ENCODE measurements at regions not wholly inside any gene's neighbourhood (a gene's known extent, or its start where the extent isn't known, plus 50 kb on each side); places are given as distances from the start of the nearest gene placed in this dataset.

DNA sequence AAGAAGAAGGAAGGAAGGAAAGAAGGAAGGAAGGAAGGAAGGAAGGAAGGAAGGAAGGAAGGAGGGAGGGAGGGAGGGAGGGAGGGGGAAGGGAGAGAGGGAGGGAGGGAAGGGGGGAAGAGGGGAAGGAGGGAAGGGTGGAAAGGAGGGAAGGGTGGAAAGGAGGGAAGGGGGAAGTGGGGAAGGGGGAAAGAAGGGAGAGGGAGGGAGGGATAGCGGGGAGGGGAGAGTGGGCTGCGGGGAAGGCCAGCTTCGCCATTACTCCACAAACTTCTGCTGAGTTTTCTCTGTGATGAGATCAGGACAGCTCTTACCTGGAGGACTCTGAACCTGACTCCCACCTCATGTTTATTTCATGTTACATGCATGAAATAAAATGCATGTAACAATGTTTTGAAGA is 601.5 kb upstream of the FSHR start:
- Histone ChIP-seq H3K4me1 (ENCODE audit: insufficient read depth) (peaks cover 8% of the 10 kb centered on the region; the same call in 1 of the 2 replicates), H3F3A (replicated peaks; ENCODE audit: low read depth) (no peaks in the 10 kb centered on the region), H3K27ac (ENCODE audit: low read depth) (no peak overlapping the region), H3K4me2 (no peak overlapping the region), H3K79me2 (replicated peaks; ENCODE audit: insufficient read depth) (no peaks in the 10 kb centered on the region), H4K20me1 (replicated peaks; ENCODE audit: insufficient read depth) (no peaks in the 10 kb centered on the region), H3K27me3 (ENCODE audit: insufficient read depth) (no peaks in the 10 kb centered on the region), H3K4me3 (no peak overlapping the region), H2AFZ (no peak overlapping the region), H3K9me2 (ENCODE audit: insufficient read depth) (no peaks in the 10 kb centered on the region), H3K36me3 (ENCODE audit: insufficient read depth) (no peaks in the 10 kb centered on the region)
- Mint-ChIP-seq H3K9me3 (no peaks in the 10 kb centered on the region), H3K27me3 (ENCODE audit: insufficient read depth, low read depth, poor library complexity) (no peaks in the 10 kb centered on the region), H3K4me3 (no peak overlapping the region), H3K4me1 (no peaks in the 10 kb centered on the region; the same call in 2 of the 3 replicates), H3K36me3 (ENCODE audit: low read depth) (no peaks in the 10 kb centered on the region), H3K27ac (no peak overlapping the region)
- ATAC-seq (no peak), DNase-seq (ENCODE audit: low spot score) (no peak)
- no peak for TF ChIP-seq JUNB (IDR thresholded peaks at IDR 0.05; ENCODE audit: unreplicated experiment)
- no peak for TF ChIP-seq EZH2 (IDR thresholded peaks at IDR 0.05; ENCODE audit: low read depth, unreplicated experiment)
- TF ChIP-seq, protein P1, sequence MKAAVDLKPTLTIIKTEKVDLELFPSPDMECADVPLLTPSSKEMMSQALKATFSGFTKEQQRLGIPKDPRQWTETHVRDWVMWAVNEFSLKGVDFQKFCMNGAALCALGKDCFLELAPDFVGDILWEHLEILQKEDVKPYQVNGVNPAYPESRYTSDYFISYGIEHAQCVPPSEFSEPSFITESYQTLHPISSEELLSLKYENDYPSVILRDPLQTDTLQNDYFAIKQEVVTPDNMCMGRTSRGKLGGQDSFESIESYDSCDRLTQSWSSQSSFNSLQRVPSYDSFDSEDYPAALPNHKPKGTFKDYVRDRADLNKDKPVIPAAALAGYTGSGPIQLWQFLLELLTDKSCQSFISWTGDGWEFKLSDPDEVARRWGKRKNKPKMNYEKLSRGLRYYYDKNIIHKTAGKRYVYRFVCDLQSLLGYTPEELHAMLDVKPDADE (IDR thresholded peaks at IDR 0.05), result no peak
- TF ChIP-seq NANOG (IDR thresholded peaks at IDR 0.05; ENCODE audit: borderline replicate concordance), result no peak
- TF ChIP-seq POLR2AphosphoS5 (IDR thresholded peaks at IDR 0.05; ENCODE audit: low read depth), result no peak
- TF ChIP-seq, protein P2, sequence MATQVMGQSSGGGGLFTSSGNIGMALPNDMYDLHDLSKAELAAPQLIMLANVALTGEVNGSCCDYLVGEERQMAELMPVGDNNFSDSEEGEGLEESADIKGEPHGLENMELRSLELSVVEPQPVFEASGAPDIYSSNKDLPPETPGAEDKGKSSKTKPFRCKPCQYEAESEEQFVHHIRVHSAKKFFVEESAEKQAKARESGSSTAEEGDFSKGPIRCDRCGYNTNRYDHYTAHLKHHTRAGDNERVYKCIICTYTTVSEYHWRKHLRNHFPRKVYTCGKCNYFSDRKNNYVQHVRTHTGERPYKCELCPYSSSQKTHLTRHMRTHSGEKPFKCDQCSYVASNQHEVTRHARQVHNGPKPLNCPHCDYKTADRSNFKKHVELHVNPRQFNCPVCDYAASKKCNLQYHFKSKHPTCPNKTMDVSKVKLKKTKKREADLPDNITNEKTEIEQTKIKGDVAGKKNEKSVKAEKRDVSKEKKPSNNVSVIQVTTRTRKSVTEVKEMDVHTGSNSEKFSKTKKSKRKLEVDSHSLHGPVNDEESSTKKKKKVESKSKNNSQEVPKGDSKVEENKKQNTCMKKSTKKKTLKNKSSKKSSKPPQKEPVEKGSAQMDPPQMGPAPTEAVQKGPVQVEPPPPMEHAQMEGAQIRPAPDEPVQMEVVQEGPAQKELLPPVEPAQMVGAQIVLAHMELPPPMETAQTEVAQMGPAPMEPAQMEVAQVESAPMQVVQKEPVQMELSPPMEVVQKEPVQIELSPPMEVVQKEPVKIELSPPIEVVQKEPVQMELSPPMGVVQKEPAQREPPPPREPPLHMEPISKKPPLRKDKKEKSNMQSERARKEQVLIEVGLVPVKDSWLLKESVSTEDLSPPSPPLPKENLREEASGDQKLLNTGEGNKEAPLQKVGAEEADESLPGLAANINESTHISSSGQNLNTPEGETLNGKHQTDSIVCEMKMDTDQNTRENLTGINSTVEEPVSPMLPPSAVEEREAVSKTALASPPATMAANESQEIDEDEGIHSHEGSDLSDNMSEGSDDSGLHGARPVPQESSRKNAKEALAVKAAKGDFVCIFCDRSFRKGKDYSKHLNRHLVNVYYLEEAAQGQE (IDR thresholded peaks at IDR 0.05; ENCODE audit: unreplicated experiment), result no peak
- TF ChIP-seq ZNF331 (CRISPR knock-in tag; IDR thresholded peaks at IDR 0.05; ENCODE audit: low read depth), result no peak
- TF ChIP-seq, protein P3, sequence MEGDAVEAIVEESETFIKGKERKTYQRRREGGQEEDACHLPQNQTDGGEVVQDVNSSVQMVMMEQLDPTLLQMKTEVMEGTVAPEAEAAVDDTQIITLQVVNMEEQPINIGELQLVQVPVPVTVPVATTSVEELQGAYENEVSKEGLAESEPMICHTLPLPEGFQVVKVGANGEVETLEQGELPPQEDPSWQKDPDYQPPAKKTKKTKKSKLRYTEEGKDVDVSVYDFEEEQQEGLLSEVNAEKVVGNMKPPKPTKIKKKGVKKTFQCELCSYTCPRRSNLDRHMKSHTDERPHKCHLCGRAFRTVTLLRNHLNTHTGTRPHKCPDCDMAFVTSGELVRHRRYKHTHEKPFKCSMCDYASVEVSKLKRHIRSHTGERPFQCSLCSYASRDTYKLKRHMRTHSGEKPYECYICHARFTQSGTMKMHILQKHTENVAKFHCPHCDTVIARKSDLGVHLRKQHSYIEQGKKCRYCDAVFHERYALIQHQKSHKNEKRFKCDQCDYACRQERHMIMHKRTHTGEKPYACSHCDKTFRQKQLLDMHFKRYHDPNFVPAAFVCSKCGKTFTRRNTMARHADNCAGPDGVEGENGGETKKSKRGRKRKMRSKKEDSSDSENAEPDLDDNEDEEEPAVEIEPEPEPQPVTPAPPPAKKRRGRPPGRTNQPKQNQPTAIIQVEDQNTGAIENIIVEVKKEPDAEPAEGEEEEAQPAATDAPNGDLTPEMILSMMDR (conservative IDR thresholded peaks at IDR 0.05; ENCODE audit: low read depth in 2 of 2), result no peak
- TF ChIP-seq EZH2phosphoT487 (IDR thresholded peaks at IDR 0.05; ENCODE audit: unreplicated experiment), result no peak
- TF ChIP-seq, protein P4, sequence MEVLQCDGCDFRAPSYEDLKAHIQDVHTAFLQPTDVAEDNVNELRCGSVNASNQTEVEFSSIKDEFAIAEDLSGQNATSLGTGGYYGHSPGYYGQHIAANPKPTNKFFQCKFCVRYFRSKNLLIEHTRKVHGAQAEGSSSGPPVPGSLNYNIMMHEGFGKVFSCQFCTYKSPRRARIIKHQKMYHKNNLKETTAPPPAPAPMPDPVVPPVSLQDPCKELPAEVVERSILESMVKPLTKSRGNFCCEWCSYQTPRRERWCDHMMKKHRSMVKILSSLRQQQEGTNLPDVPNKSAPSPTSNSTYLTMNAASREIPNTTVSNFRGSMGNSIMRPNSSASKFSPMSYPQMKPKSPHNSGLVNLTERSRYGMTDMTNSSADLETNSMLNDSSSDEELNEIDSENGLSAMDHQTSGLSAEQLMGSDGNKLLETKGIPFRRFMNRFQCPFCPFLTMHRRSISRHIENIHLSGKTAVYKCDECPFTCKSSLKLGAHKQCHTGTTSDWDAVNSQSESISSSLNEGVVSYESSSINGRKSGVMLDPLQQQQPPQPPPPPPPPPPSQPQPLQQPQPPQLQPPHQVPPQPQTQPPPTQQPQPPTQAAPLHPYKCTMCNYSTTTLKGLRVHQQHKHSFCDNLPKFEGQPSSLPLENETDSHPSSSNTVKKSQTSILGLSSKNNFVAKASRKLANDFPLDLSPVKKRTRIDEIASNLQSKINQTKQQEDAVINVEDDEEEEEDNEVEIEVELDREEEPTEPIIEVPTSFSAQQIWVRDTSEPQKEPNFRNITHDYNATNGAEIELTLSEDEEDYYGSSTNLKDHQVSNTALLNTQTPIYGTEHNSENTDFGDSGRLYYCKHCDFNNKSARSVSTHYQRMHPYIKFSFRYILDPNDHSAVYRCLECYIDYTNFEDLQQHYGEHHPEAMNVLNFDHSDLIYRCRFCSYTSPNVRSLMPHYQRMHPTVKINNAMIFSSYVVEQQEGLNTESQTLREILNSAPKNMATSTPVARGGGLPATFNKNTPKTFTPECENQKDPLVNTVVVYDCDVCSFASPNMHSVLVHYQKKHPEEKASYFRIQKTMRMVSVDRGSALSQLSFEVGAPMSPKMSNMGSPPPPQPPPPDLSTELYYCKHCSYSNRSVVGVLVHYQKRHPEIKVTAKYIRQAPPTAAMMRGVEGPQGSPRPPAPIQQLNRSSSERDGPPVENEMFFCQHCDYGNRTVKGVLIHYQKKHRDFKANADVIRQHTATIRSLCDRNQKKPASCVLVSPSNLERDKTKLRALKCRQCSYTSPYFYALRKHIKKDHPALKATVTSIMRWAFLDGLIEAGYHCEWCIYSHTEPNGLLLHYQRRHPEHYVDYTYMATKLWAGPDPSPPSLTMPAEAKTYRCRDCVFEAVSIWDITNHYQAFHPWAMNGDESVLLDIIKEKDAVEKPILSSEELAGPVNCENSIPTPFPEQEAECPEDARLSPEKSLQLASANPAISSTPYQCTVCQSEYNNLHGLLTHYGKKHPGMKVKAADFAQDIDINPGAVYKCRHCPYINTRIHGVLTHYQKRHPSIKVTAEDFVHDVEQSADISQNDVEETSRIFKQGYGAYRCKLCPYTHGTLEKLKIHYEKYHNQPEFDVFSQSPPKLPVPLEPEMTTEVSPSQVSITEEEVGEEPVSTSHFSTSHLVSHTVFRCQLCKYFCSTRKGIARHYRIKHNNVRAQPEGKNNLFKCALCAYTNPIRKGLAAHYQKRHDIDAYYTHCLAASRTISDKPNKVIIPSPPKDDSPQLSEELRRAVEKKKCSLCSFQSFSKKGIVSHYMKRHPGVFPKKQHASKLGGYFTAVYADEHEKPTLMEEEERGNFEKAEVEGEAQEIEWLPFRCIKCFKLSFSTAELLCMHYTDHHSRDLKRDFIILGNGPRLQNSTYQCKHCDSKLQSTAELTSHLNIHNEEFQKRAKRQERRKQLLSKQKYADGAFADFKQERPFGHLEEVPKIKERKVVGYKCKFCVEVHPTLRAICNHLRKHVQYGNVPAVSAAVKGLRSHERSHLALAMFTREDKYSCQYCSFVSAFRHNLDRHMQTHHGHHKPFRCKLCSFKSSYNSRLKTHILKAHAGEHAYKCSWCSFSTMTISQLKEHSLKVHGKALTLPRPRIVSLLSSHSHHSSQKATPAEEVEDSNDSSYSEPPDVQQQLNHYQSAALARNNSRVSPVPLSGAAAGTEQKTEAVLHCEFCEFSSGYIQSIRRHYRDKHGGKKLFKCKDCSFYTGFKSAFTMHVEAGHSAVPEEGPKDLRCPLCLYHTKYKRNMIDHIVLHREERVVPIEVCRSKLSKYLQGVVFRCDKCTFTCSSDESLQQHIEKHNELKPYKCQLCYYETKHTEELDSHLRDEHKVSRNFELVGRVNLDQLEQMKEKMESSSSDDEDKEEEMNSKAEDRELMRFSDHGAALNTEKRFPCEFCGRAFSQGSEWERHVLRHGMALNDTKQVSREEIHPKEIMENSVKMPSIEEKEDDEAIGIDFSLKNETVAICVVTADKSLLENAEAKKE (CRISPR knock-in tag; IDR thresholded peaks at IDR 0.05), result no peak
- no peak for TF ChIP-seq CREB1 (CRISPR knock-in tag; IDR thresholded peaks at IDR 0.05; ENCODE audit: low read depth)
- no peak for TF ChIP-seq STAT1 (IDR thresholded peaks at IDR 0.05; ENCODE audit: unreplicated experiment)
- no peak for TF ChIP-seq ZNF114 (CRISPR knock-in tag; IDR thresholded peaks at IDR 0.05)

All from GM23338 (cell line).